Chondrocyte (in vitro differentiated cells): ENCODE measurements at regions not wholly inside any gene's neighbourhood (a gene's known extent, or its start where the extent isn't known, plus 50 kb on each side); places are given as distances from the start of the nearest gene placed in this dataset.
"Not testable (repeated sequence)": the region's sequence is repeated elsewhere in the genome, so short reads cannot be mapped to it uniquely, and the experiment has no call there.

Experiments
- DNase-seq: peaks from one replicate; pipeline ENCODE4 v3.0.0; 2021; ENCODE audit warnings: mixed read lengths, low spot score
- H3K27ac Mint-ChIP-seq: one replicate; pipeline ENCODE4 v1.8.0; 2021; ENCODE audit warnings: mild to moderate bottlenecking, moderate library complexity, mixed read lengths; ENCODE audit not compliant: unreplicated experiment
- H3K27me3 Mint-ChIP-seq: 2 replicates; pipeline ENCODE4 v1.8.0; 2021; ENCODE audit warnings: low read depth, mixed read lengths
- H3K36me3 Mint-ChIP-seq: 2 replicates; pipeline ENCODE4 v1.8.0; 2021; ENCODE audit warnings: low read depth, mixed read lengths
- H3K4me1 Mint-ChIP-seq: 2 replicates; pipeline ENCODE4 v1.8.0; 2021; ENCODE audit warnings: low read depth, mild to moderate bottlenecking, mixed read lengths
- H3K4me3 Mint-ChIP-seq: one replicate; pipeline ENCODE4 v1.8.0; 2021; ENCODE audit warnings: mild to moderate bottlenecking, moderate library complexity, mixed read lengths; ENCODE audit not compliant: unreplicated experiment
- H3K9me3 Mint-ChIP-seq: 2 replicates; pipeline ENCODE4 v1.8.0; 2021; ENCODE audit warnings: low read depth, mixed read lengths
- CTCF ChIP-seq: fragments of 200-600 bp; sonication (generic); IDR thresholded peaks from 2 replicates; pipeline ENCODE4 v1.5.0; 2021; ENCODE audit warnings: antibody characterized with exemption, mild to moderate bottlenecking, moderate library complexity

DNA sequence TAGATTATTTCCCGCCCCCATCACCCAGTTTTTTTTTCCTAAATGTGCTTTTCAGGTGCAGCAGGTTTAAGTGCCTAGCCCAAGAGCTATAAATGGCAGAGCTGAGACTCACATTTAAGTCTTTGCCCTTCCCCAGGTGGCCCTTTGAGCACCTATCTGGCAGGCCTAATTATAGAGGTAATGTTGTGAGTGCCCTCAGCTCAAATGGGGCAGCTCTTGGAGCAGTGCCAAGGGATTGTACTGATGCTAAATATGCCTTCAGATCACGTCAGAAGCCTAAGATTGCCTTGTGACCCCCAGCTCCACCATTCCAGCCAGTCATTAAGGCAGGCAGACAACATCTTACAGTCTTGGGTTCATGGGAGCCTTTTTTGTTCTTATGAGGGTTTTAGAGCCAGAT lies 159.5 kb downstream of the RPLP1 start:
- H3K36me3 Mint-ChIP-seq: no peaks in the 10 kb centered on the region

DNA sequence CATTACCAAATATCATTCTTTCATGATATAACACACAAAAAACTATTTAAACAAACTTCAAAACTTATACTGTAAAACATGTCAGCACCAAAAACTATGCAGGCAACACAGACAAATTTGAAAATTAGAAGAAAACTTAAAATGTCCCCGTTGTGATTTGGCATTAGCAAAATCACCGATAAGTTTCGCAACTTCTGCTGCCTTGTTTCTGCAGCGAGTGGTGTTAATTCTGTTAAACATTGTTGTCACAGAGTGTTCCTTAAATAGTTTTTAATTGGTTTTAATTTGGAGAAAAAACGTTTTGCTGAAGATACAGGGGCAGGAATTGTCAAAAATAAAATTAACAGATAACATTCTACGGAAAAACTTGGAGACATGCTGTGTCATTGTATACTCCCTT lies 160.6 kb downstream of the RPLP1 start:
- Mint-ChIP-seq H3K4me3 (no peak overlapping the region), H3K27me3 (peaks cover 24% of the 10 kb centered on the region), H3K27ac (no peak overlapping the region), H3K4me1 (peaks cover 15% of the 10 kb centered on the region), H3K9me3 (no peaks in the 10 kb centered on the region), H3K36me3 (no peaks in the 10 kb centered on the region)
- no peak for DNase-seq
- no peak for TF ChIP-seq CTCF

More for the DNA sequence above, 159.5 kb downstream of the RPLP1 start:
- Mint-ChIP-seq H3K9me3 (no peaks in the 10 kb centered on the region), H3K4me3 (no peak overlapping the region), H3K27ac (no peak overlapping the region), H3K4me1 (peaks cover 15% of the 10 kb centered on the region), H3K27me3 (peaks cover 27% of the 10 kb centered on the region)
- TF ChIP-seq CTCF: no peak
- no peak for DNase-seq

GRCh38 chr15:69613988-69614387 lies 161.4 kb downstream of the RPLP1 start:
- peaks cover 13% of the 10 kb centered on the region for H3K4me1 Mint-ChIP-seq
- DNase-seq: no peak
- H3K9me3 Mint-ChIP-seq: no peaks in the 10 kb centered on the region
- H3K4me3 Mint-ChIP-seq: no peak overlapping the region
- no peaks in the 10 kb centered on the region for H3K36me3 Mint-ChIP-seq
- H3K27me3 Mint-ChIP-seq: peaks cover 29% of the 10 kb centered on the region
- no peak for TF ChIP-seq CTCF
- H3K27ac Mint-ChIP-seq: no peak overlapping the region

GRCh38 chr15:69615736-69616135 lies 163.1 kb downstream of the RPLP1 start:
- TF ChIP-seq CTCF: no peak
- peaks cover 1% of the 10 kb centered on the region for H3K9me3 Mint-ChIP-seq
- DNase-seq: no peak
- H3K4me3 Mint-ChIP-seq: no peak overlapping the region
- H3K27me3 Mint-ChIP-seq: peaks cover 37% of the 10 kb centered on the region
- no peaks in the 10 kb centered on the region for H3K4me1 Mint-ChIP-seq
- no peaks in the 10 kb centered on the region for H3K36me3 Mint-ChIP-seq
- no peak overlapping the region for H3K27ac Mint-ChIP-seq

GRCh38 chr15:69616558-69616957 lies 163.9 kb downstream of the RPLP1 start:
- TF ChIP-seq CTCF: no peak
- no peaks in the 10 kb centered on the region for H3K4me1 Mint-ChIP-seq
- H3K36me3 Mint-ChIP-seq: no peaks in the 10 kb centered on the region
- no peak overlapping the region for H3K4me3 Mint-ChIP-seq
- no peak overlapping the region for H3K27ac Mint-ChIP-seq
- DNase-seq: no peak
- peaks cover 36% of the 10 kb centered on the region for H3K27me3 Mint-ChIP-seq
- H3K9me3 Mint-ChIP-seq: peaks cover 4% of the 10 kb centered on the region

GRCh38 chr15:69617144-69617543 lies 164.5 kb downstream of the RPLP1 start:
- not testable (repeated sequence) for H3K27ac Mint-ChIP-seq, H3K4me1 Mint-ChIP-seq, H3K4me3 Mint-ChIP-seq, H3K9me3 Mint-ChIP-seq, H3K36me3 Mint-ChIP-seq, DNase-seq
- peaks cover 38% of the 10 kb centered on the region for H3K27me3 Mint-ChIP-seq
